ENCODE measurements at regions not wholly inside any gene's neighbourhood (a gene's known extent, or its start where the extent isn't known, plus 50 kb on each side); places are given as distances from the start of the nearest gene placed in this dataset.
"Not testable (repeated sequence)": the region's sequence is repeated elsewhere in the genome, so short reads cannot be mapped to it uniquely, and the experiment has no call there.

GRCh38 chr10:106296750-106297392, 867.6 kb downstream of the SORCS1 start:
- DNase-seq (ENCODE audit: low spot score): no peak

DNA sequence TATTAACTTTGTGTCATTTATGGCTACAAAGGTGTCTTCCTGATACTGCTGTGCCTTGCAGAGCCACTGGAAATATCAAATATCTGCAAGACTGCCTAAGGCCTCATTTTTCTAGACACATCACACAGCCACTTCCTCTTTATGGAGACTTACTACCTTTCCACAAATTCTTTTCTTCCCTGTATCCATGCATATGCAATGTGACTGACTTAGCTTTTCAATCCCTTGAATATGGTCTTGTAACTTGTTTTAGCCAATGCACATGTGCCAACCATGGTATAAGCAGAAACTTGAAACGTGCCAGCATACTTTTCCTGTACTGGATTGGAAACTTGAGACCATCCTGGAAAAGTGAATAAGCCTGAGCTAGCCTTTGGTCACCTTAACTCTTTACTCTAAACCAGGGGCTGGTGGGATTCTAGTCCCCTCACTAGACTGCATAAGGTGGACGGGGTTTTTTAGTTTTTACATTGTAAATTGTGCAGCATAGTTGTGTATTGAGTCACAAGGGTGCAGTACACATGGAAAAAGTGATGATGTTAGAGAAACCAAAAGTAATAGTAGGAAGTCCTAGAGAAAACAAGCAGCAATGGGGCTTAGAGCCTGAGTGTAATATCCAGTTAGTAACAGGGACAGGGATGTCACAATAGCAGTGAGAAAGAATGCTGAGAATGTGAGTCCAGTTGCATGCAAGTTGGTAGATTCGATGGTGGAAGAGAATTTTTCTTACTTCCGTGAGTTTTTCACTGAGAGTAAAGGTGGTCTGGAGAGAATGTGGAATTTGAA, 879.5 kb downstream of the SORCS1 start:
- no peak for DNase-seq (ENCODE audit: low spot score)

DNA sequence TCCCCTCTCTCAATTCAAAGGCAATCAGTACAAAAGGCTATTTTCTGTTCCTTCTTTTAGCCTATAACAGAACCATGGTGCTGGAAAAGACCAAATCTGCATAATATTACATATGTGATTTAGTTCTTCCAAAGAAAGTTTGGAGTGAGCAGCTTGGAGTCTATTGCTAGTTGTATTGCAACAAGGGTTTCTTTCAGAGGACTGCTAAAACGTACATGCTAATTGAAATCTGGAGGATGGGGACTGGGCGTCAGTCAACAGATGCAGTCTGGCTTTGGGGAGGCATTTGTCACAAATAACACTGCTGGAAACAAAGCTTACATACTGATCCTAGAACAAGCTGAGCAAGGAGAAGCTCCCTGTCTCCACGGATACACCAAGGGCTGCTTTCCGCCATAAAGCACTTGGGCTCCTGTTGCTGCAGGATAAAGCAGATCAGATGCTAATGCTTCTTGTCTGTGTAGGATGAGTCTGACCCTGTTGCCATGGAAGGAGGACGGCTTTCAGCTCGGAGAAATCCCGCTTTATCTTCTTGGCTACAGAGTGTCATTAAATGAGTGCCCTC, 883.5 kb downstream of the SORCS1 start:
- no peak for DNase-seq (ENCODE audit: low spot score)

- no peak for DNase-seq (ENCODE audit: low spot score)
Observed at GRCh38 chr10:106278383-106278782, 886.1 kb downstream of the SORCS1 start.

DNA sequence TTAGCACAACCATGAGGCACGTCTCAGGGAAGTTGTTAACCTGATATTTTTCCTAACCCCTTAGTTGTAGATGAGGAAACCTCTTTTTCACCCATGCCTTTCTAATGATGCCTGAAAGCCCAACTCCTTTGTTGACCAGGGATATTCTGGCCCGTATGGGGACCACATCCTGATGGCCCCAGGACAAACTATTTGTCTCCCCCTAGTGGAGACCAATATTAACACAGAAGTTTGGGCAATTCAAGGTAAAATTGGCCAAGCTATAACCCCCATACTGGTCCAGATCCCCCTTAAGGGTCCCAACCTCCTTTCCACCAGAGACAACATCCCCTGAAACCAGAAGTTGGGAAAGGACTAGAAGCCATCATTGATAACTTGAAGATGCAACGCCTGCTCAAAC, 893.3 kb downstream of the SORCS1 start:
- DNase-seq (ENCODE audit: low spot score): no peak

GRCh38 chr10:106268000-106268399, 896.5 kb downstream of the SORCS1 start:
- no peak for DNase-seq (ENCODE audit: low spot score)

DNA sequence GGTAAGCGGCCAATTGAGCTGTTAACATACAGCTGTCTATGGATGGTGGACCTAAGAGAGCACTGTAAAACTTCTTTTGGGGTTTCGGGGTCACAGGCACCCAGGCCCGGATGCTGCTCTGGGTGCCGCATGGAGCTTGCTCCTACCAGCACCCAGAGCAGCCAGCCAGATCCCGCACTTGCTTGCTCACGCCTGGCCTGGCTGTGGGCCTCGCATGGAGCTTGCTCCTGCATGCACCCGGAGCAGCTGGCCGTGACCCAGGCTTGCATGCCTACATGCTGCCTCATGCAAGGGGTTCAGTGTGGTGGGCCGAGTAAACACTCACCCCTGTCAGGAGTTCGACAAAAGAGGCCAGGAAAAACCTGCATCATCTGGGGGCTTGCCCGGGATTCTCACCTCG, 896.9 kb downstream of the SORCS1 start:
- no peak for DNase-seq (ENCODE audit: low spot score)

GRCh38 chr10:106257432-106257831, 907.1 kb downstream of the SORCS1 start:
- not testable (repeated sequence) for DNase-seq (ENCODE audit: low spot score)

GRCh38 chr10:106255111-106255678, 909.3 kb downstream of the SORCS1 start:
- DNase-seq (ENCODE audit: low spot score): no peak

GRCh38 chr10:106254071-106254470, 910.4 kb downstream of the SORCS1 start:
- no peak for DNase-seq (ENCODE audit: low spot score)

GRCh38 chr10:106252541-106252940, 912.0 kb downstream of the SORCS1 start:
- DNase-seq (ENCODE audit: low spot score): no peak

GRCh38 chr10:106251573-106251972, 912.9 kb downstream of the SORCS1 start:
- DNase-seq (ENCODE audit: low spot score): no peak

GRCh38 chr10:106242301-106242700, 922.2 kb downstream of the SORCS1 start:
- no peak for DNase-seq (ENCODE audit: low spot score)

DNA sequence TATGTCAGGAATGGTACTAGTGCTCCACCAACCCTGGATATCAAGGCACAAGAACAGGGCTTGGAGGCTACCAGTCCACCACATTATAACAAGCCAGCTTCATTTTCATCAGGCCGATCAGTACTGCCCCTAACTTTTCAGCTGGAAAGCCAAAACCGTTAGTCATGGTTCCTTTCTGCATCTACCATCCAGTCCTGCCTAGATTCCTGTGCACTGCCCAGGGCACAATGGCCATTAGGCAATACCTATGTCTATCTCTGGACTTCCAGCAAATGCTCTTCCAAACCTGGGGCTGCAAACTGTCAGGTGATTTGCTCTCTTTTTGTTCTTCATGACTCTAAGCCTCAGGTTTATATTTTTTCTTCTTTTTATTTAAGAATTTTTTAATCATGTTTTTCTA, 937.7 kb downstream of the SORCS1 start:
- DNase-seq (ENCODE audit: low spot score): no peak

GRCh38 chr10:106226142-106226541, 938.4 kb downstream of the SORCS1 start:
- DNase-seq (ENCODE audit: low spot score): no peak

GRCh38 chr10:106224676-106225075, 939.8 kb downstream of the SORCS1 start:
- no peak for DNase-seq (ENCODE audit: low spot score)

GRCh38 chr10:106217627-106218026, 946.9 kb downstream of the SORCS1 start:
- DNase-seq (ENCODE audit: low spot score): no peak

DNA sequence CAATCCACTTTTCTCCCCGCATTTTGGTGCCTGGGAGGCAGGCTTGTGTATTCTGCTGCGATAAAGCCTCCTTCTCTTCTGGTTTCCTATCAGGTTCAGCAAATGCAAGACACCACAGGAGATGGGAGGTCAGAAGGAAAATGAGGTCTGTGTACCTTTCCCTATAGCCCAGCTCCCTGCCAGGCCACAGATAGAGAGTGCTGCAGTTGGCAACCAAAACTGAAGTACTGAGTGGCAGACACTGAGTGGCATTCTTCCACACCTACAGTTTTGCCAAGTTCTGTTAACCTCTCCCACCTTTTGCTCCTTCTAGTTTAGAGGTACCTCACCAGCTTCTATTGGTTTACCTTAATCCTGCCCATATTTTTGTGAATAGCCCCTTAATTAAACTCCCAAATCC, 948.4 kb downstream of the SORCS1 start:
- no peak for DNase-seq (ENCODE audit: low spot score)

GRCh38 chr10:106214243-106214642, 950.3 kb downstream of the SORCS1 start:
- DNase-seq (ENCODE audit: low spot score): no peak

GRCh38 chr10:106213493-106213892, 951.0 kb downstream of the SORCS1 start:
- no peak for DNase-seq (ENCODE audit: low spot score)

- no peak for DNase-seq (ENCODE audit: low spot score)
Observed at GRCh38 chr10:106198275-106198674, 966.2 kb downstream of the SORCS1 start.

DNA sequence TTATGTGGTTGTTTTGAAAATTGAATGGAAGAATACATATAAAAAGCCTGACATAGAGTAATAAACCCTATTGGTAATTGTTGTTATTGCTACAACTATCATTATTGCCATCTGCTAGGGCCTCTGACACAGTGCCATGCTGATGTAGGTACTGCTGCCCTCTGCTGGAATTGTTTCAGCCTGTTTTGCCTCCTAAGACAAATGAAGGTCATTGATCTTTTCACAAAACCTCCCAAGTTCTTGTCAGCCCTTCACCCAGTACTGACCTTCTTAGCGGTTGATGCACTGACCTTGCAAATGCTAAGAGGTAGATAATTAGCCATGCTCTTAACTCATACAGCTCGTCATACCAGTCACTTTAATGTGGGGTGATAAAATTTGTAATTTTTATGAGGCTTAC, 975.2 kb downstream of the SORCS1 start:
- DNase-seq (ENCODE audit: low spot score): no peak

DNA sequence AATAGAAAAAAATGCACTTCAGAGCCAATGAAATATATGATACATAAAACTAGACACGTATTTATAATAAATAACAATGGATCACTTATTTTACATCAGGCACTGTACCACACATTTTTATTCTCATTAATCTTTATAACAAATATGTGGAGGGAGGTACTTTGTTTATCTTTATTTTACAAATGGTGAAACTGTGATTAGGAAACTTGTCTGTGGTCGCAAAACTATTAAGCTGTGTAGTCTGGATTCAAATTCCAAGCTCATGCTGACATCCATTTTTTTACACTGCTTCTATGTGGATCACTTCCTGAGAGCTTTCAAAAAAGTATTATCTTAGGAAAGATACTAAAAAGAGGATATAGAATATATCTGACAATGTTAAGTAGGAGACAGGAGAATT, 978.6 kb downstream of the SORCS1 start:
- DNase-seq (ENCODE audit: low spot score): no peak

Data from CD4-positive, alpha-beta T cell treated with Interleukin-2 at 100 ng/mL for 4 hours (primary cell).